Erythroblast (primary cell): ENCODE measurements at regions not wholly inside any gene's neighbourhood (a gene's known extent, or its start where the extent isn't known, plus 50 kb on each side); places are given as distances from the start of the nearest gene placed in this dataset.

ENCODE experiments used
- GATA1 ChIP-seq: IDR thresholded peaks from 2 replicates; pipeline ENCODE4 v1.6.1; 2011; ENCODE audit warnings: low read depth, mild to moderate bottlenecking, control low read depth, low read length, moderate library complexity
- POLR2A ChIP-seq: IDR thresholded peaks from 2 replicates; pipeline ENCODE4 v1.6.1; 2011; ENCODE audit warnings: mild to moderate bottlenecking, low read length

GRCh38 chr3:82178291-82178690, 416.8 kb upstream of the GBE1 start:
- no peak for TF ChIP-seq POLR2A
- no peak for TF ChIP-seq GATA1
